ENCODE measurements at regions not wholly inside any gene's neighbourhood (a gene's known extent, or its start where the extent isn't known, plus 50 kb on each side); places are given as distances from the start of the nearest gene placed in this dataset.

DNA sequence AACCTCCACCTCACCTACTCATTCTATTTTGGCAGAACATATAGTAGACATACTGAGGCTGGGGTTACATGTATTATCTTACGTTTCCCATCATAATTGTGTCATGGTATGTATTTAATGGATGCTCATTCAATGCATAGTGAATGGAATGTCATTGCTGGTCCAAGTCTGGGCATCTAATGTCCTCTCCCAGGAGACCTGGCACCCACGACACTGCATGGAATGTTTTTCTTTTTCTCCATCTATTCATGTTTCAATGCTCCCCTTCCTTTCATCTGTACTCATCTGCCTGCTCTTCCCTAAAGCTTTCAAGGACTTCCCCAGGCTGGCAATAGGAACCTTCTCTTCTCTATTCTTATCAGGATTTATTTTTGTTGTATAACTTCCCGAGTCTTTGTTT, 50.8 kb upstream of the SLIT3 start:
- Histone ChIP-seq H3K36me3 (replicated peaks in 1 of 2; ENCODE audit: control insufficient read depth in 1 of 2, insufficient read depth in 2 of 2, low read length in 2 of 2) (no peaks in the 10 kb centered on the region), H4K20me1 (ENCODE audit: insufficient read depth, low read length) (no peaks in the 10 kb centered on the region), H3K27me3 (ENCODE audit: control insufficient read depth in 1 of 2, insufficient read depth in 2 of 2, low read length in 2 of 2) (no peaks in the 10 kb centered on the region), H3K4me3 (replicated peaks in 1 of 3; ENCODE audit: insufficient read depth in 1 of 3, low read depth in 2 of 3, low read length in 3 of 3) (no peak overlapping the region), H3K4me1 (ENCODE audit: insufficient read depth, low read length) (no peaks in the 10 kb centered on the region), H3K27ac (ENCODE audit: extremely low read length, insufficient read depth, low read length) (no peak overlapping the region), H3K79me2 (ENCODE audit: insufficient read depth, low read length) (no peaks in the 10 kb centered on the region), H3K9me3 (ENCODE audit: low read length) (no peaks in the 10 kb centered on the region), H3K9ac (ENCODE audit: insufficient read depth, low read depth, low read length) (no peak overlapping the region), H3K4me2 (ENCODE audit: low read depth, low read length) (no peak overlapping the region), H2AFZ (ENCODE audit: low read length) (no peak overlapping the region)
- BruUV-seq (replicated peaks), result no TSS peak
- in situ Hi-C loops (cut with HindIII; ENCODE audit: extremely low pct_ligation_motif_present, low pct_unique_long_range_greater_than_20kb), result no loop called here
- intact Hi-C loops (cut with micrococcal nuclease; ENCODE audit: unreplicated experiment), result no loop called here
- DNase-seq (ENCODE audit: low spot score), result no peak
- no peak for FAIRE-seq
- POLR2A ChIA-PET, result no interaction called here
- TF ChIP-seq ZNF44 (CRISPR knock-in tag; IDR thresholded peaks at IDR 0.05), result no peak
- no peak for TF ChIP-seq ZNF589 (CRISPR knock-in tag; conservative IDR thresholded peaks at IDR 0.05)
- TF ChIP-seq, protein P1, sequence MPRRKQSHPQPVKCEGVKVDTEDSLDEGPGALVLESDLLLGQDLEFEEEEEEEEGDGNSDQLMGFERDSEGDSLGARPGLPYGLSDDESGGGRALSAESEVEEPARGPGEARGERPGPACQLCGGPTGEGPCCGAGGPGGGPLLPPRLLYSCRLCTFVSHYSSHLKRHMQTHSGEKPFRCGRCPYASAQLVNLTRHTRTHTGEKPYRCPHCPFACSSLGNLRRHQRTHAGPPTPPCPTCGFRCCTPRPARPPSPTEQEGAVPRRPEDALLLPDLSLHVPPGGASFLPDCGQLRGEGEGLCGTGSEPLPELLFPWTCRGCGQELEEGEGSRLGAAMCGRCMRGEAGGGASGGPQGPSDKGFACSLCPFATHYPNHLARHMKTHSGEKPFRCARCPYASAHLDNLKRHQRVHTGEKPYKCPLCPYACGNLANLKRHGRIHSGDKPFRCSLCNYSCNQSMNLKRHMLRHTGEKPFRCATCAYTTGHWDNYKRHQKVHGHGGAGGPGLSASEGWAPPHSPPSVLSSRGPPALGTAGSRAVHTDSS (CRISPR knock-in tag; conservative IDR thresholded peaks at IDR 0.05), result no peak
- no peak for TF ChIP-seq SRY (CRISPR knock-in tag; IDR thresholded peaks at IDR 0.05)
- no peak for TF ChIP-seq GRHL1 (CRISPR knock-in tag; conservative IDR thresholded peaks at IDR 0.05)
- no peak for TF ChIP-seq GMEB2 (CRISPR knock-in tag; IDR thresholded peaks at IDR 0.05; ENCODE audit: low read depth)
- TF ChIP-seq ZNF564 (CRISPR knock-in tag; IDR thresholded peaks at IDR 0.05), result no peak
- no peak for TF ChIP-seq RBFOX2 (IDR thresholded peaks at IDR 0.05; ENCODE audit: low read depth, low read length)
- 0% methylated on average over 3 of the region's 3 CpGs for WGBS (ENCODE audit: low lambda C conversion rate)
- CTCF ChIA-PET (ENCODE audit: low intra/inter-chr PET ratio, low total read pairs), result no interaction called here
- no peak for ATAC-seq

Data from HepG2 (cell line).